Body of pancreas (tissue), 4 donors: ENCODE measurements at regions not wholly inside any gene's neighbourhood (a gene's known extent, or its start where the extent isn't known, plus 50 kb on each side); places are given as distances from the start of the nearest gene placed in this dataset.

ENCODE experiments used
- ATAC-seq: fragments of 150-250 bp; one replicate; pipeline ENCODE4 v1.9.1; 2016
- DNase-seq, 4 donors: peaks; one replicate each; pipeline ENCODE4 v3.0.0-alpha.2; 2019
- H3K27ac ChIP-seq, 4 donors: fragments of 200-600 bp; sonication (generic); 1 replicate in 3 of 4; 2 replicates in 1 of 4; pipeline versions ENCODE4 v1.5.1 to v1.6.1; 2016 to 2019; ENCODE audit warnings: mild to moderate bottlenecking in 1 of 4, mixed read lengths in 1 of 4, moderate library complexity in 1 of 4
- H3K27me3 ChIP-seq, 2 donors: fragments of 200-600 bp; sonication (generic); one replicate each; pipeline ENCODE4 v1.6.0; 2016; ENCODE audit warnings: mild to moderate bottlenecking in 1 of 2
- H3K36me3 ChIP-seq, 2 donors: fragments of 200-600 bp; sonication (generic); replicated peaks in 1 of 2; 2 replicates each; pipeline ENCODE4 v1.5.1; 2016; ENCODE audit warnings: low read depth in 2 of 2; ENCODE audit not compliant: insufficient read depth in 1 of 2
- H3K4me1 ChIP-seq: fragments of 200-600 bp; sonication (generic); one replicate; pipeline ENCODE4 v1.6.0; 2016
- H3K4me3 ChIP-seq, 2 donors: fragments of 200-600 bp; sonication (generic); 1 replicate in 1 of 2; 2 replicates in 1 of 2; pipeline ENCODE4 v1.5.1; 2016 to 2019
- H3K9me3 ChIP-seq, 3 donors: fragments of 200-600 bp; sonication (generic); 1 replicate in 2 of 3; 2 replicates in 1 of 3; pipeline ENCODE4 v1.5.1; 2016
- POLR2A ChIP-seq, 3 donors: fragments of 450-650 bp; IDR thresholded peaks; one replicate each; pipeline ENCODE4 v1.6.1; 2016; ENCODE audit warnings: antibody characterized with exemption in 3 of 3, mild to moderate bottlenecking in 2 of 3
- WGBS, 2 donors: methylation state at CpG; one replicate each; pipeline ENCODE4 v1.1.5; 2017; 5-methylcytosine and 5-hydroxymethylcytosine counted together
- intact Hi-C: fragments of 100-400 bp; cut with DNase I; formaldehyde crosslinking; loops from one replicate; pipeline ENCODE4 v1.15.1; 2023
- TF ChIP-seq, protein P1 (sequence below), 7 experiments: fragments of 450-650 bp in 4 of 7; fragments of 200-600 bp in 3 of 7; sonication (generic) in 3 of 7; IDR thresholded peaks; one replicate each; pipeline ENCODE4 v1.5.1; 2016 to 2019; ENCODE audit warnings: antibody characterized with exemption in 7 of 7

DNA sequence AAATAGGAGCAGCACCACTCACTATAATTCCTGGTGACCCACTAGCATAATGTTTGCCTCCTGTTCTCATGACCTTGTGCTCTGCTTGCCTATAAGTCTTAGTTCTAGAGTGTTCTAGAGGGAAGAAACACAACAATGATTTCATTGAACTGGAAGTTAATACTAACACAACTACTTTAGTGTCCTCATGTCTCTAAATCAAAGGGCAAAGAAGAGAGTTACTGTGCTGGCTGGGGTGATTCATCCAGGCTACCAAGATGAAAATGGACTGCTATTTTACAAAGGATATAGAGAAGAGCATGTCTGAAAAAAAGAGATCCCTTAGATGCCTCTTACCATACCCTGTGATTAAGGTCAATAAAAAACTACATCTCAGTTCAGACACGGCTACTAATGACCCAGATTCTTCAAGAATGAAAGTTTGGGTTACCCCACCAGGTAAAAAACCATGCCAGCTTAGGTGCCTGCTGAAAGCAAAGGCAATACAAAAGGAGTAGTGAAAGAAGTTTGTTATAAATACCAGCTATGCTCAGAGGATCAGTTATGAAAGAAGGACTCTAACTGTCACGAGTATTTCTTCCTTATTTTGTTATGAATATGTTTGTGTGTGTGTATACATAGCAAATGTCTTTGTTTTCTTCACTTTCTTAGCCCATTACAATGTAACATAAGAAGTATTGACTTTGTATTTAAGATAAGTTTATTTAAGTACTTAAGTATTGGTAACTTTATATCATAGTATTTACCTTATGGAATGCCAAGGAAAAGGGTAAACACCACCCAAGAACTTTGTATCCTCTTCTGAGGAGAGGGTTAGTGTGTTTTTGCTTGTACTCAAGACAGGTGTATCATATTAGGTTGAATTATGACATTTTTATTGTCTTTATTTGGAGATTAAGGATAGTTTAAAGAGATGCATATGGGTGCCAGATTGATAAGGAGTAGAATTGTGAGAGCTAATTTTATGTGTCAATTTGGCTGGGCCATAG lies 314.1 kb upstream of the PTGER4 start:
- WGBS, 2 donors = 72 to 76% methylated on average over 2 of the region's 2 CpGs
- no peaks in the 10 kb centered on the region for H3K27me3 ChIP-seq
- no peaks in the 10 kb centered on the region for H3K9me3 ChIP-seq
- ATAC-seq (no peak), DNase-seq (no peak)
- H3K36me3 ChIP-seq = no peaks in the 10 kb centered on the region
- H3K4me1 ChIP-seq = no peaks in the 10 kb centered on the region
- H3K4me3 ChIP-seq = no peak overlapping the region
- no peak overlapping the region for H3K27ac ChIP-seq
- TF ChIP-seq, protein P1, sequence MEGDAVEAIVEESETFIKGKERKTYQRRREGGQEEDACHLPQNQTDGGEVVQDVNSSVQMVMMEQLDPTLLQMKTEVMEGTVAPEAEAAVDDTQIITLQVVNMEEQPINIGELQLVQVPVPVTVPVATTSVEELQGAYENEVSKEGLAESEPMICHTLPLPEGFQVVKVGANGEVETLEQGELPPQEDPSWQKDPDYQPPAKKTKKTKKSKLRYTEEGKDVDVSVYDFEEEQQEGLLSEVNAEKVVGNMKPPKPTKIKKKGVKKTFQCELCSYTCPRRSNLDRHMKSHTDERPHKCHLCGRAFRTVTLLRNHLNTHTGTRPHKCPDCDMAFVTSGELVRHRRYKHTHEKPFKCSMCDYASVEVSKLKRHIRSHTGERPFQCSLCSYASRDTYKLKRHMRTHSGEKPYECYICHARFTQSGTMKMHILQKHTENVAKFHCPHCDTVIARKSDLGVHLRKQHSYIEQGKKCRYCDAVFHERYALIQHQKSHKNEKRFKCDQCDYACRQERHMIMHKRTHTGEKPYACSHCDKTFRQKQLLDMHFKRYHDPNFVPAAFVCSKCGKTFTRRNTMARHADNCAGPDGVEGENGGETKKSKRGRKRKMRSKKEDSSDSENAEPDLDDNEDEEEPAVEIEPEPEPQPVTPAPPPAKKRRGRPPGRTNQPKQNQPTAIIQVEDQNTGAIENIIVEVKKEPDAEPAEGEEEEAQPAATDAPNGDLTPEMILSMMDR (IDR thresholded peaks at IDR 0.05) = no peak
- no peak for TF ChIP-seq POLR2A (IDR thresholded peaks at IDR 0.05)
- intact Hi-C loops = no loop called here

- intact Hi-C loops = no loop called here
- Histone ChIP-seq H3K27ac (no peak overlapping the region), H3K4me1 (no peaks in the 10 kb centered on the region), H3K9me3 (no peaks in the 10 kb centered on the region), H3K27me3 (no peaks in the 10 kb centered on the region), H3K4me3 (no peak overlapping the region), H3K36me3 (no peaks in the 10 kb centered on the region)
- no peak for ATAC-seq
- TF ChIP-seq, protein P1 (IDR thresholded peaks at IDR 0.05) = no peak
- no peak for TF ChIP-seq POLR2A (IDR thresholded peaks at IDR 0.05)
- no peak for DNase-seq
- 90 to 94% methylated on average over 3 of the region's 3 CpGs for WGBS, 2 donors
Measured at GRCh38 chr5:40364441-40364840, 315.3 kb upstream of the PTGER4 start.

DNA sequence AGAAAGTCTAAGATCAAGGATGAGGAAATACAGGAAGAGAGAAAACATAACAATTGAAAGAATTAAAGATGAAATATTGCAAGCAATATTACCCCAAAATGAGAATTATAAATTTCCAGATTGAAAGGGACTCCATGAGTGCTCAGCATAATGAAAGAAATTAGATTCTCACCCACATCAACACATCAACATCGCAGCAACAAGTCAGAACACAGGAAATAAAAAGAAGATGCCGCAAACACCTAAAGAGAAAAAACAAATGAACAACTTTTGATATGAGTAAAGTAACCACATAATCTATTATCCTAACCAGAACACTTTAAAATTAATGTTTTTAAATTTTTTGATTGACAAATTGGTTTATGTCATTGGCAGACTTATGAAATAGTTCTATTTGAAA lies 318.3 kb upstream of the PTGER4 start:
- no peak for ATAC-seq
- Histone ChIP-seq H3K27ac (no peak overlapping the region), H3K27me3 (no peaks in the 10 kb centered on the region), H3K36me3 (no peaks in the 10 kb centered on the region), H3K9me3 (no peaks in the 10 kb centered on the region), H3K4me3 (no peak overlapping the region), H3K4me1 (no peaks in the 10 kb centered on the region)
- TF ChIP-seq, protein P1 (IDR thresholded peaks at IDR 0.05) = no peak
- TF ChIP-seq POLR2A (IDR thresholded peaks at IDR 0.05) = no peak
- WGBS, 2 donors = 96 to 97% methylated on average over 2 of the region's 2 CpGs
- intact Hi-C loops = no loop called here
- DNase-seq = no peak

DNA sequence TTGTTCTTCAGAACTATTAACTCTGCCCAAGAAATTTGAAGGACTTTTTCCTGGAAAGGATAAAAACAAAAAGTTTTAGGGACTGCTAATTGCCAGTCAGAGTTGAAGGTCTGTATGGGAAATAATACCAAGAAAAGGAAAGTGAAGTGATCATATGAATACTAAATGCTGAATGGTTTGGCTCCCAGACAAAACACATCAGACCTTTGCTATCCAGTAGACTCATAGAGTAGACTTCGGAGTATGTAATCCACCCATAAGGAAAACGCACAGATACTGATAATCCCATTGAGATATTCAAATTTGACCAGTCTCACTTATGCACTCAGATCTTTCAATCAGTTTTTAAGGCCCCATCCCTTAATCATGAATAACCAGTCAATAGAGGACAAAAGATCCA lies 319.0 kb upstream of the PTGER4 start:
- Histone ChIP-seq H3K9me3 (no peaks in the 10 kb centered on the region), H3K36me3 (no peaks in the 10 kb centered on the region), H3K4me1 (no peaks in the 10 kb centered on the region), H3K27me3 (no peaks in the 10 kb centered on the region), H3K27ac (no peak overlapping the region), H3K4me3 (no peak overlapping the region)
- ATAC-seq = no peak
- intact Hi-C loops = no loop called here
- 48 to 67% methylated on average over 2 of the region's 2 CpGs for WGBS, 2 donors
- DNase-seq = no peak
- TF ChIP-seq, protein P1 (IDR thresholded peaks at IDR 0.05) = no peak
- no peak for TF ChIP-seq POLR2A (IDR thresholded peaks at IDR 0.05)

GRCh38 chr5:40359832-40360231 lies 319.9 kb upstream of the PTGER4 start:
- no peak for ATAC-seq

More at GRCh38 chr5:40359832-40360231, 319.9 kb upstream of the PTGER4 start:
- H3K27me3 ChIP-seq = no peaks in the 10 kb centered on the region
- 76 to 87% methylated on average over 2 of the region's 2 CpGs for WGBS, 2 donors
- H3K27ac ChIP-seq = no peak overlapping the region
- intact Hi-C loops = no loop called here
- no peak overlapping the region for H3K4me3 ChIP-seq
- no peaks in the 10 kb centered on the region for H3K9me3 ChIP-seq
- no peak for DNase-seq
- TF ChIP-seq POLR2A (IDR thresholded peaks at IDR 0.05) = no peak
- TF ChIP-seq, protein P1 (IDR thresholded peaks at IDR 0.05) = no peak
- no peaks in the 10 kb centered on the region for H3K36me3 ChIP-seq
- no peaks in the 10 kb centered on the region for H3K4me1 ChIP-seq
